Activated naive CD4-positive, alpha-beta T cell treated with anti-CD3 and anti-CD28 coated beads, Interleukin-2, amount 10 ng/mL, durations not matched to agents 7 days and 5 days (primary cell): ENCODE measurements at regions not wholly inside any gene's neighbourhood (a gene's known extent, or its start where the extent isn't known, plus 50 kb on each side); places are given as distances from the start of the nearest gene placed in this dataset.
"Not testable (repeated sequence)": the region's sequence is repeated elsewhere in the genome, so short reads cannot be mapped to it uniquely, and the experiment has no call there.

ENCODE experiments used
- CTCF ChIA-PET: fragments of 350-600 bp; sonication (Branson Sonifier 250); formaldehyde crosslinking; loops from one replicate; lab custom pipeline; 2021; ENCODE audit warnings: antibody characterized with exemption; lab: Charles Lee
- DNase-seq: peaks from one replicate; pipeline ENCODE4 v3.0.0-alpha.2; 2020
- H3K27ac Mint-ChIP-seq: one replicate; pipeline ENCODE4 v1.8.0; 2021; ENCODE audit warnings: mild to moderate bottlenecking, moderate library complexity, mixed read lengths
- H3K27me3 Mint-ChIP-seq: one replicate; pipeline ENCODE4 v1.8.0; 2021; ENCODE audit warnings: mild to moderate bottlenecking, mixed read lengths
- H3K36me3 Mint-ChIP-seq: one replicate; pipeline ENCODE4 v1.8.0; 2021; ENCODE audit warnings: mixed read lengths
- H3K4me1 Mint-ChIP-seq: one replicate; pipeline ENCODE4 v1.8.0; 2021; ENCODE audit warnings: mixed read lengths
- H3K4me3 Mint-ChIP-seq: one replicate; pipeline ENCODE4 v1.8.0; 2021; ENCODE audit warnings: mild to moderate bottlenecking, moderate library complexity, mixed read lengths
- H3K9me3 Mint-ChIP-seq: one replicate; pipeline ENCODE4 v1.8.0; 2021; ENCODE audit warnings: mixed read lengths

DNA sequence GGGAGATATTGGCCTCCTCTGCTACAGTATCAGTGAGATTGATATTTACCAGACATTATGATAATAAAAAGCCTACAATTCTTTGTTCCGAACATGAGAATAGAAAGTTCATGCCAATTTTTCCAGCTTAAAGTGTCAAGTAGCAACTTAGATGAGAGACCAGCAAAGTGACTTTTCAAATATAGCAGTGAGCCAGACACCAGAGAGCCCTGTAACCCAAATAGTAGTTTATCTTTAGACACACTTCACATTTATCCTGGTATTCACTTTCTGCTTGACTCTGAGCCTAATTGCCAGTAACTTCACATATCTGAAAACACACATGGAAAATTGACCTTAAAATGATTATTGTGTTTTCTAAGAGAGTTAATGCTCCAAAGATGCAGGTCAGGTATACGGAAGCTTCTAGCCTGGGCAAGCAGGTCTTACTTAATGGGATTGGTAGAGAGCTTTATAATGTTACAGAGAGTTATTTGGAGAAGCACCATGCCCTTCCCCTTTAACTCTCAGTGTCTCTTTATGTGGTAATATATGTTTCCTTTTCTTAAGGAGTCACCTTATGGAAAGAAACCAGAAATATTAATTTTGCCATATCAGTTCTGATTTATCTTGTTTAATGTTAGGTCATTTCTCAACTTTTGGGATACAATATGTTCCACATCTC lies 852.3 kb upstream of the CHORDC1 start:
- no peak overlapping the region for H3K27ac Mint-ChIP-seq
- H3K4me1 Mint-ChIP-seq = no peaks in the 10 kb centered on the region
- no peak overlapping the region for H3K4me3 Mint-ChIP-seq
- CTCF ChIA-PET = no interaction called here
- H3K9me3 Mint-ChIP-seq = peaks cover 9% of the 10 kb centered on the region
- DNase-seq = no peak
- H3K27me3 Mint-ChIP-seq = no peaks in the 10 kb centered on the region
- H3K36me3 Mint-ChIP-seq = no peaks in the 10 kb centered on the region

DNA sequence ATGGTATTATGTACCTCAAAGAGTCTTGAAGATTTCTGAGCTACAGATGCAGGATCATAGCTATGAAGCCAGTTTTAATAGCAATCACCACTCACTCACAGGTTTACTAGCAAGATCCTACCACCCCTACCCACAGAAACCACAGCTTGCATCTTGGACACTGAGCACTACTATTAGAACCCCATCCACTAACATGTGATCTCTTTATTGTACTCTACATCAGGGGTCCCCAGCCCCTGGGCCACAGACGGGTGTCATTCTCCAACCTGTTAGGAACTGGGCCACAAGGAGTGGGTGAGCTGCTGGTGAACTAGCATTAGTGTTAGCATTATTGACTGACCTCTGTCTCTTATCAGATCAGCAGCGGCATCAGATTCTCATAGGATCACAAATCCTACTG lies 844.8 kb upstream of the CHORDC1 start:
- Mint-ChIP-seq H3K4me1 (no peaks in the 10 kb centered on the region), H3K27ac (no peak overlapping the region), H3K4me3 (no peak overlapping the region), H3K27me3 (no peaks in the 10 kb centered on the region), H3K9me3 (peaks cover 11% of the 10 kb centered on the region), H3K36me3 (no peaks in the 10 kb centered on the region)
- DNase-seq = no peak
- CTCF ChIA-PET = no interaction called here

DNA sequence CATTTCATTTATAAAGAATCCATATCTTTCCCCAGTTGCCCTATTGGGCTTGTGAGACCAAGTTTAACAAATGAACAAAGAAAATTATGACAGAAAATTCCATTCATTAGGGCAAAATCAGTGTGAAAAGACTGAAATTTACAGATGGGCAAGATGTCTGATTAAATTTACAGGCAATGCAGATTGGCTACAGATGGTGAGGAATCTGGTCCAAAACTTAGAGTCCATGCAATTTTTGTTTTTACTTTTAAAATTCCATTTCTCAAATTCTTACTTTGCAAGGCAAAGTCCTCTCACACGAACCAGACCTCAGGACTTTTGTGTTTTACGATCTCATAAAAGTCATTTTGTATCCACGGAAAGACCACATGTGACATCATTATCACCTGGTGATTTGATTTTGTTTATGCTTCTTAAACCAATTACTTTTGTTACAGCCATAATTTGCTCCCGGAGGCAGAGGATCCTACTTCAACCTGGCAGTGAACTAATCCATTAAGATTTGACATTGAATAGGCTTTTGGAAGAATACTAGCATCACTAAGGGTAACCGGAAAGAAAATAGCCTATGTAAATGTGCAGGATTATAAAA lies 843.7 kb upstream of the CHORDC1 start:
- DNase-seq = no peak
- H3K27me3 Mint-ChIP-seq = no peaks in the 10 kb centered on the region
- no peak overlapping the region for H3K4me3 Mint-ChIP-seq
- no peaks in the 10 kb centered on the region for H3K4me1 Mint-ChIP-seq
- H3K36me3 Mint-ChIP-seq = no peaks in the 10 kb centered on the region
- peaks cover 7% of the 10 kb centered on the region for H3K9me3 Mint-ChIP-seq
- CTCF ChIA-PET = no interaction called here
- no peak overlapping the region for H3K27ac Mint-ChIP-seq

DNA sequence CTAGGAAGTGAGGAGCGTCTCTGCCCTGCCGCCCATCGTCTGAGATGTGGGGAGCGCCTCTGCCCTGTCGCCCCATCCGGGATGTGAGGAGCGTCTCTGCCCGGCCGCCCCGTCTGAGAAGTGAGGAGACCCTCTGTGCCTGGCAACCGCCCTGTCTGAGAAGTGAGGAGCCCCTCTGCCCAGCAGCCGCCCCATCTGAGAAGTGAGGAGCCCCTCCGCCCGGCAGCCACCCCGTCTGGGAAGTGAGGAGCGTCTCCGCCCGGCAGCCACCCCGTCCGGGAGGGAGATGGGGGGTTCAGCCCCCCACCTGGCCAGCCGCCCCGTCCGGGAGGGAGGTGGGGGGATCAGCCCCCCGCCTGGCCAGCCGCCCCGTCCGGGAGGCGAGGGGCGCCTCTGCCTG lies 840.5 kb upstream of the CHORDC1 start:
- DNase-seq, H3K36me3 Mint-ChIP-seq, H3K27ac Mint-ChIP-seq, H3K4me3 Mint-ChIP-seq, H3K27me3 Mint-ChIP-seq, CTCF ChIA-PET, H3K4me1 Mint-ChIP-seq: not testable (repeated sequence)
- peaks cover 19% of the 10 kb centered on the region for H3K9me3 Mint-ChIP-seq

DNA sequence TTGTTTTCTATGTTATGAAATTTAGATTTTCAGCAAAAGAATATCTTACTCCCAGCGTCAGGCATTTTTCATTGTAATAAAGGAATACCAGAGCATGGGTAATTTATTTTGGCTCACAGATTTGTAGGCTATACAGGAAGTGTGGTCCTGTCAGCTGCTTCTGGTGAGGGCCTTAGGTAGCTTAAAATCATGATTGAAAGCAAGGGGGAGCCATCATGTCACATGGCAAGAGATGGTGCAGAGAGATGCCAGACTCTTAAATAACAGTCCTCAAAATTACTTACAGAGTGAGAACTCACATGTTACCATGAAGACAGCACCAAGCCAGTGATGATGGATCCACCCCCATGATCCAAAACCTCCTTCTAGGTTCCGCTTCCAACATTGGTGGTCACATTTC lies 825.0 kb upstream of the CHORDC1 start:
- Mint-ChIP-seq H3K27me3 (no peaks in the 10 kb centered on the region), H3K36me3 (no peaks in the 10 kb centered on the region), H3K9me3 (peaks cover 3% of the 10 kb centered on the region), H3K4me3 (no peak overlapping the region), H3K27ac (no peak overlapping the region), H3K4me1 (no peaks in the 10 kb centered on the region)
- no peak for DNase-seq
- CTCF ChIA-PET = no interaction called here

DNA sequence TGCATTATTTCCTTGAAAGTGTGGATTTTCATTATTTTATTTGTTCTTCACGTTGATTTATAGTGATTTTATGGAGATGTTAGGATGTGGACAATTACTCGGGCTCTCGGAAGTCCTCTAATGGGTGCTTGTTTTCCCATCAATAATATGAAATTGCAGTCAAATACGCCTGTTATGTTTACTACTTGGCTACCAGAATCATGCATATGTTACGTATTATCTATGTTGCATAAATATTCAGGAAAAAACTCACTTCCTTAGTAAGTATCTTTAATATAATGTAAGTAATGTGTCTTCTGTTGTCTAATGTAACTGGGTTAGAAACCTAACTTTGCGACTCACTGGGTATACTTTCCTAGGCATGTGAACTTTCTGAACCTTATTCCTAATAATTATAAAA lies 823.4 kb upstream of the CHORDC1 start:
- H3K4me3 Mint-ChIP-seq = no peak overlapping the region
- H3K27ac Mint-ChIP-seq = no peak overlapping the region
- CTCF ChIA-PET = no interaction called here
- no peaks in the 10 kb centered on the region for H3K4me1 Mint-ChIP-seq
- DNase-seq = no peak
- peaks cover 5% of the 10 kb centered on the region for H3K9me3 Mint-ChIP-seq
- H3K36me3 Mint-ChIP-seq = no peaks in the 10 kb centered on the region
- no peaks in the 10 kb centered on the region for H3K27me3 Mint-ChIP-seq

DNA sequence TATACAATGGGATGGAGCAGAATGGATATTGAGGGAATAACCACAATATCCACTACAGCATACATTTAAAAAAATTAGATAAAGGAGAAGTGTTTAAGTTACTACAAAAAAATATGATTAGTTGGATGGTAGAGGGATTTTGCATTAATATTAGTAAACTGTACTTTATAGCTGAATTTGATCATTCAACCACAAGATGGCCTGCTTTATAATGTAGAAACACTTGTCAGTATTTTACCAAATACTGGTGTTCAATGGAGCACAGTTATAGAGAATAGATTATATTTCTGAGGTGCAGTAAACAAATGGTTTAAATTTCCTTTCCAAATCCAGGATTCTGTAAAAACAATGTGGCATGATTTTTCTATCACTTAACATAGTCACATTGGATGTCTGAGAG lies 818.8 kb upstream of the CHORDC1 start:
- Mint-ChIP-seq H3K27me3 (no peaks in the 10 kb centered on the region), H3K27ac (no peak overlapping the region), H3K36me3 (no peaks in the 10 kb centered on the region), H3K4me1 (no peaks in the 10 kb centered on the region), H3K4me3 (no peak overlapping the region), H3K9me3 (peaks cover 18% of the 10 kb centered on the region)
- no peak for DNase-seq
- CTCF ChIA-PET = no interaction called here

DNA sequence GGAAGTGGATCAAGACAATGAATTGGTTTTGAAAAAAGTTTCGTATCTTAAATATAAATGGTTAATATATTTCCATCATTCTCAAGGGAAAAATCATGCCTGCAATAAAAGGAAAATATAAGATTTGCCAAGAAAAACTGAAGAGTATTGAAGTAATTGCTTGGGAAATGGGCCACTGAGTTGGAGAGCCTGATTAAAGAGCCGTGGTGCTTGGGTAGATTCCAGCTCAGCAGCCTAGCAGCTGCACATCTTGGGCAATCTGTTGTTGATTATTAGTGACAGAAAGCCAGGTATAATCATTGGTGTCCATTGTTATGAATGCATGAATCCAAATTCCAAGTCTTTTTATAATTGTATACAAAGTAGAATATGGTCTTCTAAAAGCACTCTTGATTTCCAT lies 800.9 kb upstream of the CHORDC1 start:
- Mint-ChIP-seq H3K27ac (no peak overlapping the region), H3K4me3 (no peak overlapping the region), H3K27me3 (no peaks in the 10 kb centered on the region), H3K36me3 (no peaks in the 10 kb centered on the region), H3K9me3 (peaks cover 6% of the 10 kb centered on the region), H3K4me1 (no peaks in the 10 kb centered on the region)
- DNase-seq = no peak
- CTCF ChIA-PET = no interaction called here

DNA sequence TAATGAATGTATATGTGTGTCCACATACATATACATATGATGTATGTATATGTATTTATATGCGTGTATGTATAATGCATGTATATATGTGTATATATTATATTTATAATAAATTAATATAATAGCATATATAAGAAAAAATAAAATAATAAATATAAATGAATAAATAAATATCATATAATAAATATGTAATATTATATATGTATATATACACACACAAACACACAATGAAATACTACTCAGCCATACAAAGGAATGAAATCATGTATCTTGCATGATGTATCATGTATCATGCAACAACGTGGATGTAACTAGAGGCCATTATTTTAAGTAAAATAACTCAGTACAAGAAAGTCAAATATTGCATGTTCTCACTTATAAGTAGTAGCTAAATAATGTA lies 788.7 kb upstream of the CHORDC1 start:
- no peaks in the 10 kb centered on the region for H3K27me3 Mint-ChIP-seq
- DNase-seq = no peak
- H3K4me1 Mint-ChIP-seq = no peaks in the 10 kb centered on the region
- H3K36me3 Mint-ChIP-seq = no peaks in the 10 kb centered on the region
- CTCF ChIA-PET = no interaction called here
- peaks cover 12% of the 10 kb centered on the region for H3K9me3 Mint-ChIP-seq
- no peak overlapping the region for H3K27ac Mint-ChIP-seq
- no peak overlapping the region for H3K4me3 Mint-ChIP-seq

DNA sequence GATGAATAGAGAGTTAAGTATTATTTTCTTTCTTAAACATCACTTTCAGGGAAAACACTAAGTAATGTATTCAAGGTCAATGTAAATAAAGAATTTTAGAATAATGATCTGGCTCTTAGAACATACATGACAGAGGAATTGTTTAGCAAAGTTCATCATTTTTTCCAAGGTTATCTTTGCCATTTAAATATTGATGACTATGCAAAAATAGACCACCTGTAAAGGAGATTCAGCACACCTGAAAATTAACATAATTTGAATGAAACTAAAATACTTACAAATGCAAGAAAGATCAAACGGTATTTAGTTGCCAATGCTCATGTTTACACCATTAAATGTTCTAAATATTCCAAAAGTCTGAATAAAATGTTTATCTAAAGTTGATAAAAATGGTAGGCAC lies 782.6 kb upstream of the CHORDC1 start:
- Mint-ChIP-seq H3K36me3 (no peaks in the 10 kb centered on the region), H3K27me3 (no peaks in the 10 kb centered on the region), H3K27ac (no peak overlapping the region), H3K9me3 (peaks cover 14% of the 10 kb centered on the region), H3K4me3 (no peak overlapping the region), H3K4me1 (no peaks in the 10 kb centered on the region)
- CTCF ChIA-PET = no interaction called here
- no peak for DNase-seq

DNA sequence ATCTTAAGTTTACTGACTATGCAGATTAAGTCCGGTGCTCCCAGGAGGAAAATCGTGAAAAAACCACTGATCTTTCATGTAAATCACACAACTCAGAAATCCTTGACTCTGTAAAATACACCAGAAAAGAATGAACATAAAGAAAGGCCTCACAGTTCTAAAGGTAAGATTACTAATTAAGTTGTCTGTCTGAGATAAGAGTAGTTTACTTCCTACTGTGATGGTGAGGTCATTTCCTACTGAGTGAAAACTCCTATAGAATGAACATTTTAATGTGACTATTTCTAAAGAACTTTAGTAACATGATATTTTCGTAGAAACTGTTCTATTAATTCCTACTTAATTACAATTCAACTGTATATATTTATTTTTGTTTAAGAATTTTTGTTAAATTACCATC lies 774.4 kb upstream of the CHORDC1 start:
- no peaks in the 10 kb centered on the region for H3K36me3 Mint-ChIP-seq
- DNase-seq = no peak
- no peak overlapping the region for H3K27ac Mint-ChIP-seq
- peaks cover 6% of the 10 kb centered on the region for H3K9me3 Mint-ChIP-seq
- no peak overlapping the region for H3K4me3 Mint-ChIP-seq
- CTCF ChIA-PET = no interaction called here
- H3K4me1 Mint-ChIP-seq = no peaks in the 10 kb centered on the region
- H3K27me3 Mint-ChIP-seq = no peaks in the 10 kb centered on the region

DNA sequence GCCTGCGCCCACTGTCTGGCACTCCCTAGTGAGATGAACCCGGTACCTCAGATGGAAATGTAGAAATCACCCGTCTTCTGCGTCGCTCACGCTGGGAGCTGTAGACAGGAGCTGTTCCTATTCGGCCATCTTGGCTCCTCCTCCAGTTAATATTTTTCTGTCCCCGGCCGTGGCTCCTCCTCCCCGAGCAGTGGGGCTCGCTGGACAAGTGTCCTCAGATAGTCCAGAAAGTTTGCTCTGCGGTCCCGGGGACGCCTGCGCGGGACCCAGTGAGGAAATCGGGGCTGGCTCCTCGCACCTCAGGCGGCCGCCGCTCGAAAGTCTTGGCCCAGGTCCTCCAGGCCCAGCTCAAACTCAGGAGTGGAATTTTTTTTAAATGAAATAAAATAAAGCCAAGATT lies 749.3 kb upstream of the CHORDC1 start:
- H3K36me3 Mint-ChIP-seq, H3K27me3 Mint-ChIP-seq, H3K27ac Mint-ChIP-seq, H3K4me3 Mint-ChIP-seq, CTCF ChIA-PET, DNase-seq, H3K4me1 Mint-ChIP-seq: not testable (repeated sequence)
- H3K9me3 Mint-ChIP-seq = peaks cover 11% of the 10 kb centered on the region

DNA sequence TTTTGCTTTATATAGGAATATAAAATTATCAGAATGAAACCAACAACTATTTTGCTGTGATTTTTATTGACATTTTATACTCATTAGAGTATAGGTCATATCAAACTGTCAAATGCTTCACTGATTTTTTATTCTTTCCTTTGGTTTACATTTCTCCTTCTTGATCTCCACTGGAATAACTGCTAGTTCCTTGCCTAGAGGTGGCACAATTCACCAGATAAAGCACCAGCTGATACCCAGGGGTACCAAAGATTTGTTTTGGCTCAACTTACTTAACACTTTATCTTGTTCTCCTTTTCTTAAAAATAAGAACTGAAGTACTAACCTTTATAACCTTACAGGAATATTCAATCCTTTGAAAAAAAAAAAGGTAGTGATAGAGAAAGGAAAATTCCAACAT lies 725.1 kb upstream of the CHORDC1 start:
- H3K27ac Mint-ChIP-seq = no peak overlapping the region
- H3K9me3 Mint-ChIP-seq = no peaks in the 10 kb centered on the region
- CTCF ChIA-PET = no interaction called here
- no peak overlapping the region for H3K4me3 Mint-ChIP-seq
- no peaks in the 10 kb centered on the region for H3K4me1 Mint-ChIP-seq
- H3K36me3 Mint-ChIP-seq = no peaks in the 10 kb centered on the region
- DNase-seq = no peak
- no peaks in the 10 kb centered on the region for H3K27me3 Mint-ChIP-seq

DNA sequence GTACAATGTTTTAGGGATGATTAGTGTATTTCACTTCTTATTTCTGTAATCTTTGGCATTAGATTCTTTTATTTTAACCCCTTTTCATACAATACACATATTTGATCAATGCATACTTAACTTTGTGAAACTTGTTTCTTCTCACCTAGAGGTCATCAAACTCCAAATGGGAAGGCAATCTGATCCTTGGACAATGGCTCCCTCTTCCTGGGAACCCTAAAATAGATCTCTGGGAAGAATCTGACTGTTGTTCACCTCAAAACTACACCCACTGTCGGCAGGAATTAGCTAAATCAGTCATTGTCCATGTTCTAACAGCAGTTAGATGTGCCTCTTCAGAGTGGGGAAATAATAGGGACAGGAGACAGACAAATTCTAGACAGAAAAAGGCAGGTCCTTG lies 707.4 kb upstream of the CHORDC1 start:
- peaks cover 11% of the 10 kb centered on the region for H3K9me3 Mint-ChIP-seq
- H3K36me3 Mint-ChIP-seq = no peaks in the 10 kb centered on the region
- H3K4me1 Mint-ChIP-seq = no peaks in the 10 kb centered on the region
- CTCF ChIA-PET = no interaction called here
- no peaks in the 10 kb centered on the region for H3K27me3 Mint-ChIP-seq
- H3K27ac Mint-ChIP-seq = no peak overlapping the region
- no peak for DNase-seq
- no peak overlapping the region for H3K4me3 Mint-ChIP-seq

DNA sequence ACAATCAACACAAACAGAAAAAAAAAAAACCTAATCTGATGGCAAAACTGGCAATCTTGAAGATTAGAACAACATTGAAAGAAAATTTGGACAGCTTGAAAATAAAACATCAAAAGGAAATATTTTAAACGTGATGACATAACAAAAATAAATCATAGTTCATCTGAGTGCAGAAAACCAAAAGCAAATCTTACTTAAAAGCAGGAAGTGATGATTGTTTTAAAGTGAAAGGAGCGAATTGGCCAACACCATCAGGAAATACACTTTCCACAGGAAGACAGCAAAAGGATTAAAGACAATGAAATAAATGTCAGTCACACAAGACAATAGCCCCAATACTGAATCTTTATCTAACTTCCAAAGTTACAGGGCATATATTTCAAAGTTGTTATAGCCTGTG lies 696.5 kb upstream of the CHORDC1 start:
- Mint-ChIP-seq H3K4me1 (no peaks in the 10 kb centered on the region), H3K4me3 (no peak overlapping the region), H3K27me3 (no peaks in the 10 kb centered on the region), H3K27ac (no peak overlapping the region), H3K36me3 (no peaks in the 10 kb centered on the region), H3K9me3 (peaks cover 2% of the 10 kb centered on the region)
- DNase-seq = no peak
- CTCF ChIA-PET = no interaction called here
